CD4-positive, CD25-positive, alpha-beta regulatory T cell (primary cell): ENCODE measurements at regions not wholly inside any gene's neighbourhood (a gene's known extent, or its start where the extent isn't known, plus 50 kb on each side); places are given as distances from the start of the nearest gene placed in this dataset.

Experiments used
- ATAC-seq, 2 donors: fragments of 150-1000 bp; cut with Tn5 transposase; one replicate each; pipeline ENCODE4 v1.10.0; 2021; ENCODE audit warnings: low read depth in 2 of 2, moderate number of reproducible peaks in 2 of 2, moderate library complexity in 1 of 2
- DNase-seq, 3 donors: peaks; one replicate each; pipeline versions ENCODE4 v3.0.0 to v3.0.0-alpha.2; 2012 to 2022; ENCODE audit warnings: mixed read lengths in 1 of 3
- H3K27ac ChIP-seq: one replicate; pipeline ENCODE4 v1.7.0; 2013; ENCODE audit warnings: mild to moderate bottlenecking, low read length; ENCODE audit not compliant: insufficient read depth, poor library complexity, severe bottlenecking
- H3K27me3 ChIP-seq: one replicate; pipeline ENCODE4 v1.7.0; 2013; ENCODE audit warnings: low read length; ENCODE audit not compliant: control insufficient read depth, insufficient read depth
- H3K36me3 ChIP-seq: one replicate; pipeline ENCODE4 v1.7.0; 2013; ENCODE audit warnings: mild to moderate bottlenecking, low read length, moderate library complexity; ENCODE audit not compliant: control insufficient read depth, insufficient read depth
- H3K4me1 ChIP-seq: 2 replicates; pipeline ENCODE4 v1.7.0; 2013; ENCODE audit warnings: mild to moderate bottlenecking, low read length; ENCODE audit not compliant: insufficient read depth, control insufficient read depth, poor library complexity, severe bottlenecking
- H3K4me3 ChIP-seq: one replicate; pipeline ENCODE4 v1.7.0; 2013; ENCODE audit warnings: low read depth, mild to moderate bottlenecking, low read length, moderate library complexity
- H3K9me3 ChIP-seq, 2 experiments: 1 replicate in 1 of 2; 2 replicates in 1 of 2; pipeline ENCODE4 v1.7.0; 2013; ENCODE audit warnings: low read length in 2 of 2, mild to moderate bottlenecking in 1 of 2, moderate library complexity in 1 of 2; ENCODE audit not compliant: control insufficient read depth in 2 of 2
- H3K27ac Mint-ChIP-seq, 3 donors: one replicate each; pipeline ENCODE4 v1.8.0; 2020 to 2022; ENCODE audit warnings: mild to moderate bottlenecking in 3 of 3, mixed read lengths in 3 of 3, moderate library complexity in 2 of 3
- H3K27me3 Mint-ChIP-seq: one replicate; pipeline ENCODE4 v1.8.0; 2022; ENCODE audit warnings: mild to moderate bottlenecking, mixed read lengths
- H3K36me3 Mint-ChIP-seq: one replicate; pipeline ENCODE4 v1.8.0; 2020; ENCODE audit warnings: mixed read lengths
- H3K4me1 Mint-ChIP-seq, 4 donors: one replicate each; pipeline ENCODE4 v1.8.0; 2020 to 2022; ENCODE audit warnings: mixed read lengths in 4 of 4, mild to moderate bottlenecking in 1 of 4
- H3K4me3 Mint-ChIP-seq, 4 donors: one replicate each; pipeline ENCODE4 v1.8.0; 2020 to 2022; ENCODE audit warnings: mild to moderate bottlenecking in 4 of 4, mixed read lengths in 4 of 4, moderate library complexity in 3 of 4
- H3K9me3 Mint-ChIP-seq, 7 donors: one replicate each; pipeline ENCODE4 v1.8.0; 2020 to 2022; ENCODE audit warnings: mixed read lengths in 7 of 7, mild to moderate bottlenecking in 3 of 7, moderate library complexity in 2 of 7

DNA sequence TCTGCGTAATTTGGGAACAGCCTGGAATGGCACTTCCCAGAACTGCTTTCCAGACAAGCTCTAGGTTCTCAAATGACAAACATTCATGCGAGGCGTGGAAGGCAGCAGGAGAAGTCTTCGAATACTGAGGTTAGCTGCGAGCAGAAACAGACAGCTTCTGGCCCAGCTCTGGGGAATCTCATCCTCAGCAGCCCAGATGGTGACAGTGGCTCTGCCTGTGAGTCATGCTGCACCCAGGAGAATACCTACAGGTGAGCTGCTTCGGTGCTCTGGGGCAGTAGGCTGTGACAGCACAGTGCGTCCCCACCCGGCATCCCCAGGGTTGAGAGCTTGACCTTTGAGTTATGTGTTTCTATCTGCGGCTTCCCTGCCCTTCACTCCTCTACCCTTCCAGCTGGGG lies 258.6 kb downstream of the KLF13 start:
- no peaks in the 10 kb centered on the region for H3K27me3 Mint-ChIP-seq
- H3K9me3 Mint-ChIP-seq: peaks cover 0 to 18% (median 6%) of the 10 kb centered on the region in 7 donors
- H3K4me3 Mint-ChIP-seq: no peak overlapping the region

DNA sequence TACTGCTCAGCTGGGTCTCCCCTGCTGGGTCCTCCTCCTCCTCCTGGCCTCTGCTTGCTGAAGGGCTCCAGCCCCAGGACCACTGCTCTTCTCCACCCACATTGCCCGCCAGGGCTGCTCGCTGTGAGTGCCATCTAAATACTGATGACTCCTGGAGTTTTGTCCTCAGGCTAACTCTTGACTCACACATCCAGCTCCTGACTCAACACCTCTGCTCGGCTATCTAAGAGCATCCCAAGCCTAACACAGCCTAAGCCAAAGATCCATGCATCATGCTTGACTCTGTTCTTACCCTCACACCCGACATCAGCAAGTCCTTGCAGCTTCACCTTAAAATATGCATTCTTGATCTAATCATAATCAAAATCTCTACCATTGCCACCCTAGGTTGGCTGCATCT lies 260.2 kb downstream of the KLF13 start:
- Mint-ChIP-seq H3K27me3 (no peaks in the 10 kb centered on the region), H3K4me3 (no peak overlapping the region), H3K9me3 (peaks cover 0 to 12% (median 4%) of the 10 kb centered on the region in 7 donors), H3K27ac (no peak overlapping the region), H3K4me1 (no peaks in the 10 kb centered on the region), H3K36me3 (no peaks in the 10 kb centered on the region)
- no peak for ATAC-seq
- H3K9me3 ChIP-seq: peaks cover 0 to 4% of the 10 kb centered on the region in 2 experiments
- H3K4me3 ChIP-seq: no peak overlapping the region
- no peaks in the 10 kb centered on the region for H3K27me3 ChIP-seq
- H3K36me3 ChIP-seq: no peaks in the 10 kb centered on the region
- H3K4me1 ChIP-seq: no peaks in the 10 kb centered on the region
- DNase-seq: no peak
- no peak overlapping the region for H3K27ac ChIP-seq

More for the DNA sequence above, 258.6 kb downstream of the KLF13 start:
- H3K27ac ChIP-seq: no peak overlapping the region
- H3K4me3 ChIP-seq: no peak overlapping the region
- no peak for ATAC-seq
- no peaks in the 10 kb centered on the region for H3K36me3 ChIP-seq
- H3K27me3 ChIP-seq: no peaks in the 10 kb centered on the region
- DNase-seq: no peak
- no peaks in the 10 kb centered on the region for H3K36me3 Mint-ChIP-seq
- H3K4me1 Mint-ChIP-seq: no peaks in the 10 kb centered on the region
- no peaks in the 10 kb centered on the region for H3K4me1 ChIP-seq
- peaks cover 0 to 10% of the 10 kb centered on the region in 2 experiments for H3K9me3 ChIP-seq
- H3K27ac Mint-ChIP-seq: no peak overlapping the region

DNA sequence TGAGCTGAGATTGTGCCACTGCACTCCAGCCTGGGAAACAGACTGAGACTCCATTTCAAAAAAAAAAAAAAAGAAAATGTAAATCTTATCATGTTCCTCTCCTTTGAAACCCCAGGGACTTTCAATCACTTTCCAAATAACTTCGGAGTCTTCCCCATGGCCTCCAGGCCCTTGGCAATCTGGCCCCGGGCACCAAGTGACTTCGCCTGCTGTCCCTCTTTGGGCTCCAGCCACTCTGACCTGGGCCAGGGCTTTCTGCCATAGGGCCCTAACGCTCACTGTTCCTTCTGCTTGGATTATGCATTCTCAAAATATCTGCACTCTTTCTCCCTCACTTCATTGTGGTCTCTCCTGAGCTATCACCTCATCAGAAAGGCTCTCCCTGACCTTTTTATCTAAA lies 260.9 kb downstream of the KLF13 start:
- H3K27ac Mint-ChIP-seq: no peak overlapping the region
- no peaks in the 10 kb centered on the region for H3K4me1 Mint-ChIP-seq
- H3K9me3 ChIP-seq: peaks cover 0 to 4% of the 10 kb centered on the region in 2 experiments
- H3K9me3 Mint-ChIP-seq: peaks cover 0 to 7% (median 3%) of the 10 kb centered on the region in 7 donors
- H3K4me1 ChIP-seq: no peaks in the 10 kb centered on the region
- no peaks in the 10 kb centered on the region for H3K27me3 Mint-ChIP-seq
- H3K4me3 ChIP-seq: no peak overlapping the region
- no peak for ATAC-seq
- DNase-seq: no peak
- no peaks in the 10 kb centered on the region for H3K36me3 Mint-ChIP-seq
- H3K36me3 ChIP-seq: no peaks in the 10 kb centered on the region
- H3K27me3 ChIP-seq: no peaks in the 10 kb centered on the region
- no peak overlapping the region for H3K4me3 Mint-ChIP-seq
- H3K27ac ChIP-seq: no peak overlapping the region

DNA sequence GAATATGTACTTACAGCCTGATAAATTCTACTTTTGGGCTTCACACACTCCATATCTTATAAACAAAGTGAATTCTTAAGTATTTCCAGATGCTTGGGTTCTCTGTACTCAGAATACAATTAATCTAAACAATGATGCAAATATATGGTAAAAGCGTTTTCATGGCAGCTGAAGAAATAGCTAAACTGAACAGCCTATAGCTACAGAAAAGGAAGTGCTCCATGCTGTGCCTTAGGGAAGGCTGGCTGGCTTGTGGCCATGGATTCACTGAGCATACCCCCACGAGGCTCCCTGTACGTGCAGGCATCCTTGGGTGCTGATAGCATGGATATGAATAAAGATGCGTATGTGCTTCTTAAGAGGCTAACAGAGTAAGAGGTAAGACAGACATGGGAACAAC lies 264.0 kb downstream of the KLF13 start:
- Histone ChIP-seq H3K4me1 (no peaks in the 10 kb centered on the region), H3K27me3 (no peaks in the 10 kb centered on the region), H3K9me3 (no peaks in the 10 kb centered on the region), H3K4me3 (no peak overlapping the region), H3K36me3 (no peaks in the 10 kb centered on the region), H3K27ac (no peak overlapping the region)
- Mint-ChIP-seq H3K4me3 (no peak overlapping the region), H3K9me3 (peaks cover 0 to 4% (median 0%) of the 10 kb centered on the region in 7 donors), H3K4me1 (no peaks in the 10 kb centered on the region), H3K36me3 (no peaks in the 10 kb centered on the region), H3K27me3 (no peaks in the 10 kb centered on the region), H3K27ac (no peak overlapping the region)
- no peak for ATAC-seq
- DNase-seq: no peak

DNA sequence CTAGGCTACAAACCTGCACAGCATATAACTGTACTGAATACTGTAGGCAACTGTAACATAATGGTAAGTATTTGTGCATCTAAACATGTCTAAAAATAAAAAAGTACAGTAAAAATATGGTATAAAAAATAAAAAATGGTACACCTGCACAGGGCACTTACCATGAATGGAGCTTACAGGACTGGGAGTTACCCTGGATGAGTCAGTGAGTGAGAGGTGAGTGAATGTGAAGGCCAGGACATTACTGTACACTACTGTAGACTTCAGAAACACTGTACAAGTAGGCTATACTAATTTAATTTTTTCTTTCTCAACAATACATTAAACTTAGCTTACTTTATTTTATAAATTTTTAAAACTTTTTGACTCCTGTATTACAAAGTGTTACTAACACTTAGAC lies 265.3 kb downstream of the KLF13 start:
- Mint-ChIP-seq H3K27ac (no peak overlapping the region), H3K4me3 (no peak overlapping the region), H3K27me3 (no peaks in the 10 kb centered on the region), H3K9me3 (peaks cover 0 to 1% (median 0%) of the 10 kb centered on the region in 7 donors), H3K36me3 (no peaks in the 10 kb centered on the region), H3K4me1 (no peaks in the 10 kb centered on the region)
- no peaks in the 10 kb centered on the region for H3K4me1 ChIP-seq
- no peaks in the 10 kb centered on the region for H3K27me3 ChIP-seq
- no peaks in the 10 kb centered on the region for H3K36me3 ChIP-seq
- DNase-seq (no peak), ATAC-seq (no peak)
- no peak overlapping the region for H3K4me3 ChIP-seq
- H3K9me3 ChIP-seq: no peaks in the 10 kb centered on the region
- no peak overlapping the region for H3K27ac ChIP-seq

DNA sequence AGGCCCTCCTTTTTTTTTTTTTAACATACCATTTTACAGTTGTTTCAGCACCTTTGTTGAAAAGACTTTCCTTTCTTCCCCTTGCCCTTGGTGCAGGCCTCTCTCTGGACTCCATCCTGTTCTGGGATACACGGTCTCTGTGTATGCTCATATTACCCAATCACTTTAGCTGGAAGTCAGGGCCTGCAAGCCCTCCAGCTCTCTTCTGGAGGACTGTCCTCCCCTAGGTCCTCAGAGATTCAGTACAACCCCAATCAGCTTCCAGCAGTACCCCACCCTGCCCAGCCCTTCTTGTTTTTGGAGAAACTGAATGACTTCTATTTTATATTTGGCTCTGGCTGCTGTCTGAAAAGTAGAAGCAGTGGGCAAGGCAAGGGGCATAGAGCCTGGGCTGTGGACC lies 270.8 kb downstream of the KLF13 start:
- Mint-ChIP-seq H3K36me3 (no peaks in the 10 kb centered on the region), H3K27me3 (peaks cover 15% of the 10 kb centered on the region), H3K27ac (no peak overlapping the region), H3K9me3 (peaks cover 0 to 7% (median 0%) of the 10 kb centered on the region in 7 donors), H3K4me3 (no peak overlapping the region), H3K4me1 (no peaks in the 10 kb centered on the region)
- no peak overlapping the region for H3K4me3 ChIP-seq
- H3K9me3 ChIP-seq: no peaks in the 10 kb centered on the region
- no peaks in the 10 kb centered on the region for H3K27me3 ChIP-seq
- no peak for ATAC-seq
- no peak for DNase-seq
- no peak overlapping the region for H3K27ac ChIP-seq
- no peaks in the 10 kb centered on the region for H3K36me3 ChIP-seq
- no peaks in the 10 kb centered on the region for H3K4me1 ChIP-seq

DNA sequence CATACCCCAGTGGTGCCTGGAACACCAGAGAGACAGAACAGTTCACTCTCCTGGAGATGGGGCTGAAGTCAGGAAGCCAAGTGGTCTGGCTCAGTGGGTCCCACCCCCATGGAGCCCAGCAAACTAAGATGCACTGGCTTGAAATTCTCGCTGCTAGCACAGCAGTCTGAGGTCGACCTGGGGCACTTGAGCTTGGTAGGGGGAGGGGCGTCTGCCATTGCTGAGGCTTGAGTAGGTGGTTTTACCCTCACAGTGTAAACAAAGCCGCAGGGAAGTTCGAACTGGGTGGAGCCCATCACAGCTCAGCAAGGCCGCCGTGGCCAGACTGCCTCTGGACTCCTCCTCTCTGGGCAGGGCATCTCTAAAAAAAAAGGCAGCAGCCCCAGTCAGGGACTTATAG lies 272.0 kb downstream of the KLF13 start:
- H3K4me3 Mint-ChIP-seq: no peak overlapping the region

DNA sequence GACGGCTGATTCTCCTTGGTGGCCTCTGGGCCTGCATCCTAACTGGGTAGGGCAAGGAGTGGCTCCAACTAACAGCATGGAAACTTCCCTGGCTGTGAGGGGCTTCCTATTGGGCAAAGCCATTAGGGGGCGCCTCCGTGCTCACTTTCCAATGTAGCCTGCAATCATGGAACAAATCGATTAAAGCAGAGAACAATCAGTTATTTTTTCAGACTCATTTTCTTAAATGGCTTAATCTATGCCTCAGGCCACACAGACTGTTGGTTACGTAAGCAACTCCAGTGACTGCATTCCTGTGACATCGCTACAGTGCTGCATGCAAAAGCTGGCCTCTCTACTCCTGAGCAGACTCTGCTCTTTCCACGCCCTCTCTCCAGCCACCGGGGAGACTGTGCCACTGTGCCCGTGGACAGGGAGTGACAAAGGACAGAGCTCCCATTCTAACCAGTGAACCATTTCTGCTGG lies 278.9 kb downstream of the KLF13 start:
- Histone ChIP-seq H3K27ac (no peak overlapping the region), H3K27me3 (no peaks in the 10 kb centered on the region), H3K36me3 (no peaks in the 10 kb centered on the region), H3K9me3 (no peaks in the 10 kb centered on the region), H3K4me1 (no peaks in the 10 kb centered on the region), H3K4me3 (no peak overlapping the region)
- H3K27me3 Mint-ChIP-seq: peaks cover 4% of the 10 kb centered on the region
- DNase-seq (no peak), ATAC-seq (no peak)
- H3K4me3 Mint-ChIP-seq: no peak overlapping the region
- H3K9me3 Mint-ChIP-seq: peaks cover 0 to 9% (median 1%) of the 10 kb centered on the region in 7 donors
- H3K36me3 Mint-ChIP-seq: no peaks in the 10 kb centered on the region
- H3K27ac Mint-ChIP-seq: no peak overlapping the region
- H3K4me1 Mint-ChIP-seq: no peaks in the 10 kb centered on the region

More for the DNA sequence above, 272.0 kb downstream of the KLF13 start:
- peaks cover 0 to 8% (median 2%) of the 10 kb centered on the region in 7 donors for H3K9me3 Mint-ChIP-seq
- DNase-seq (no peak), ATAC-seq (no peak)
- no peaks in the 10 kb centered on the region for H3K27me3 ChIP-seq
- H3K4me1 Mint-ChIP-seq: no peaks in the 10 kb centered on the region
- peaks cover 18% of the 10 kb centered on the region for H3K27me3 Mint-ChIP-seq
- H3K9me3 ChIP-seq: no peaks in the 10 kb centered on the region
- no peak overlapping the region for H3K27ac Mint-ChIP-seq
- no peaks in the 10 kb centered on the region for H3K36me3 Mint-ChIP-seq
- no peaks in the 10 kb centered on the region for H3K4me1 ChIP-seq
- no peak overlapping the region for H3K27ac ChIP-seq
- no peaks in the 10 kb centered on the region for H3K36me3 ChIP-seq
- no peak overlapping the region for H3K4me3 ChIP-seq
